DND-41 (cell line): ENCODE measurements at regions not wholly inside any gene's neighbourhood (a gene's known extent, or its start where the extent isn't known, plus 50 kb on each side); places are given as distances from the start of the nearest gene placed in this dataset.

Source experiments
- ATAC-seq: fragments of 200-7000 bp; cut with Tn5 transposase; 3 replicates; pipeline ENCODE4 v1.9.1; 2021; ENCODE audit warnings: low read depth; ENCODE audit not compliant: insufficient read depth
- DNase-seq: peaks from one replicate; pipeline ENCODE4 v3.0.0-alpha.2; 2020
- H2AFZ ChIP-seq: 2 replicates; pipeline ENCODE4 v1.6.0; 2012; ENCODE audit warnings: low read depth, low read length
- H3K27ac ChIP-seq: 2 replicates; pipeline ENCODE4 v1.5.1; 2012; ENCODE audit warnings: low read length, inconsistent platforms
- H3K27me3 ChIP-seq: fragments of 200-600 bp; sonication (generic); 2 replicates; pipeline ENCODE4 v1.6.0; 2012; ENCODE audit warnings: low read length, mild to moderate bottlenecking, inconsistent platforms; ENCODE audit not compliant: insufficient read depth, poor library complexity
- H3K36me3 ChIP-seq: 2 replicates; pipeline ENCODE4 v1.5.1; 2012; ENCODE audit warnings: low read length, inconsistent platforms; ENCODE audit not compliant: insufficient read depth
- H3K4me1 ChIP-seq: 2 replicates; pipeline ENCODE4 v1.5.1; 2012; ENCODE audit warnings: mild to moderate bottlenecking, low read length; ENCODE audit not compliant: insufficient read depth
- H3K4me2 ChIP-seq: 2 replicates; pipeline ENCODE4 v1.6.0; 2012; ENCODE audit warnings: mild to moderate bottlenecking, moderate library complexity, low read length, inconsistent platforms; ENCODE audit not compliant: insufficient read depth
- H3K4me3 ChIP-seq, 2 experiments: fragments of 200-600 bp in 1 of 2; shearing (Covaris generic) in 1 of 2; 2 replicates each; pipeline ENCODE4 v1.5.1; 2012 to 2016; ENCODE audit warnings: inconsistent platforms in 2 of 2, low read length in 2 of 2, mild to moderate bottlenecking in 2 of 2, low read depth in 1 of 2, moderate library complexity in 1 of 2
- H3K79me2 ChIP-seq: 2 replicates; pipeline ENCODE4 v1.6.0; 2012; ENCODE audit warnings: low read length, inconsistent platforms; ENCODE audit not compliant: insufficient read depth
- H3K9ac ChIP-seq: 2 replicates; pipeline ENCODE4 v1.6.0; 2012; ENCODE audit warnings: low read depth, mild to moderate bottlenecking, inconsistent platforms, low read length, moderate library complexity
- H3K9me3 ChIP-seq: 2 replicates; pipeline ENCODE4 v1.5.1; 2012; ENCODE audit warnings: low read length, moderate library complexity, mild to moderate bottlenecking, inconsistent platforms; ENCODE audit not compliant: insufficient read depth, severe bottlenecking
- H4K20me1 ChIP-seq: 2 replicates; pipeline ENCODE4 v1.6.0; 2012; ENCODE audit warnings: low read length; ENCODE audit not compliant: insufficient read depth
- EZH2 ChIP-seq: IDR thresholded peaks from 3 replicates; pipeline ENCODE4 v1.6.1; 2012; ENCODE audit warnings: borderline replicate concordance, low read depth, mild to moderate bottlenecking, moderate library complexity, low read length, inconsistent platforms; ENCODE audit not compliant: severe bottlenecking
- TF ChIP-seq, protein P1 (sequence below): IDR thresholded peaks from 2 replicates; pipeline ENCODE4 v1.5.1; 2012; ENCODE audit warnings: borderline replicate concordance, low read length, moderate library complexity, mild to moderate bottlenecking; ENCODE audit not compliant: poor library complexity, severe bottlenecking; ENCODE audit errors: extremely low read depth

GRCh38 chr12:74317741-74318140 lies 219.9 kb upstream of the ATXN7L3B start:
- no peaks in the 10 kb centered on the region for H3K79me2 ChIP-seq
- no peak overlapping the region for H2AFZ ChIP-seq
- H4K20me1 ChIP-seq = no peaks in the 10 kb centered on the region
- no peak overlapping the region for H3K9ac ChIP-seq
- DNase-seq (no peak), ATAC-seq (no peak)
- H3K27ac ChIP-seq = no peak overlapping the region
- no peaks in the 10 kb centered on the region for H3K27me3 ChIP-seq
- no peak for TF ChIP-seq EZH2
- TF ChIP-seq, protein P1, sequence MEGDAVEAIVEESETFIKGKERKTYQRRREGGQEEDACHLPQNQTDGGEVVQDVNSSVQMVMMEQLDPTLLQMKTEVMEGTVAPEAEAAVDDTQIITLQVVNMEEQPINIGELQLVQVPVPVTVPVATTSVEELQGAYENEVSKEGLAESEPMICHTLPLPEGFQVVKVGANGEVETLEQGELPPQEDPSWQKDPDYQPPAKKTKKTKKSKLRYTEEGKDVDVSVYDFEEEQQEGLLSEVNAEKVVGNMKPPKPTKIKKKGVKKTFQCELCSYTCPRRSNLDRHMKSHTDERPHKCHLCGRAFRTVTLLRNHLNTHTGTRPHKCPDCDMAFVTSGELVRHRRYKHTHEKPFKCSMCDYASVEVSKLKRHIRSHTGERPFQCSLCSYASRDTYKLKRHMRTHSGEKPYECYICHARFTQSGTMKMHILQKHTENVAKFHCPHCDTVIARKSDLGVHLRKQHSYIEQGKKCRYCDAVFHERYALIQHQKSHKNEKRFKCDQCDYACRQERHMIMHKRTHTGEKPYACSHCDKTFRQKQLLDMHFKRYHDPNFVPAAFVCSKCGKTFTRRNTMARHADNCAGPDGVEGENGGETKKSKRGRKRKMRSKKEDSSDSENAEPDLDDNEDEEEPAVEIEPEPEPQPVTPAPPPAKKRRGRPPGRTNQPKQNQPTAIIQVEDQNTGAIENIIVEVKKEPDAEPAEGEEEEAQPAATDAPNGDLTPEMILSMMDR = no peak
- H3K4me3 ChIP-seq = no peak overlapping the region
- no peaks in the 10 kb centered on the region for H3K36me3 ChIP-seq
- no peaks in the 10 kb centered on the region for H3K4me1 ChIP-seq
- H3K4me2 ChIP-seq = no peak overlapping the region
- no peaks in the 10 kb centered on the region for H3K9me3 ChIP-seq

- Histone ChIP-seq H3K27me3 (no peaks in the 10 kb centered on the region), H2AFZ (no peak overlapping the region), H3K79me2 (no peaks in the 10 kb centered on the region), H3K36me3 (no peaks in the 10 kb centered on the region), H3K4me1 (no peaks in the 10 kb centered on the region), H3K4me3 (no peak overlapping the region), H3K4me2 (no peak overlapping the region), H3K9ac (no peak overlapping the region), H3K27ac (no peak overlapping the region), H4K20me1 (no peaks in the 10 kb centered on the region), H3K9me3 (no peaks in the 10 kb centered on the region)
- DNase-seq (no peak), ATAC-seq (no peak)
- TF ChIP-seq EZH2 = no peak
- TF ChIP-seq, protein P1 = no peak
These were observed 217.7 kb upstream of the ATXN7L3B start for GRCh38 chr12:74319886-74320285.

GRCh38 chr12:74321381-74321780 lies 216.3 kb upstream of the ATXN7L3B start:
- Histone ChIP-seq H3K4me3 (no peak overlapping the region), H3K36me3 (no peaks in the 10 kb centered on the region), H3K9me3 (no peaks in the 10 kb centered on the region), H3K27ac (no peak overlapping the region), H3K4me2 (no peak overlapping the region), H3K4me1 (no peaks in the 10 kb centered on the region), H3K79me2 (no peaks in the 10 kb centered on the region), H4K20me1 (no peaks in the 10 kb centered on the region), H3K27me3 (no peaks in the 10 kb centered on the region), H3K9ac (no peak overlapping the region), H2AFZ (0 out of 2 replicates have a peak overlapping the region, but pooled peaks have one; percentile 26)
- ATAC-seq (peak; percentile 59; the same call in 2 of the 3 replicates), DNase-seq (peak; percentile 6)
- no peak for TF ChIP-seq EZH2
- TF ChIP-seq, protein P1 = no peak

- H2AFZ ChIP-seq = no peak overlapping the region
- ATAC-seq = no peak
- H3K4me3 ChIP-seq = no peak overlapping the region
- no peaks in the 10 kb centered on the region for H3K27me3 ChIP-seq
- no peaks in the 10 kb centered on the region for H3K4me1 ChIP-seq
- H3K36me3 ChIP-seq = no peaks in the 10 kb centered on the region
- H3K4me2 ChIP-seq = no peak overlapping the region
- no peak overlapping the region for H3K27ac ChIP-seq
- no peaks in the 10 kb centered on the region for H3K79me2 ChIP-seq
- no peaks in the 10 kb centered on the region for H4K20me1 ChIP-seq
- TF ChIP-seq, protein P1 = no peak
- TF ChIP-seq EZH2 = no peak
- DNase-seq = no peak
- no peak overlapping the region for H3K9ac ChIP-seq
- no peaks in the 10 kb centered on the region for H3K9me3 ChIP-seq
These were observed 214.8 kb upstream of the ATXN7L3B start for GRCh38 chr12:74322792-74323191.
